T-cell (primary cell): ENCODE measurements at regions not wholly inside any gene's neighbourhood (a gene's known extent, or its start where the extent isn't known, plus 50 kb on each side); places are given as distances from the start of the nearest gene placed in this dataset.

Source experiments
- ATAC-seq, 4 experiments: fragments of 200-7000 bp in 3 of 4; fragments of 150-1000 bp in 1 of 4; cut with Tn5 transposase; replicated peaks in 1 of 4; 1 replicate in 3 of 4; 2 replicates in 1 of 4; pipeline ENCODE4 v1.10.0; 2021; ENCODE audit warnings: moderate library complexity in 3 of 4, mild to moderate bottlenecking in 2 of 4, moderate number of reproducible peaks in 1 of 4
- CTCF ChIA-PET, 2 donors: fragments of 300-600 bp; sonication (Branson Sonifier 250); formaldehyde crosslinking; loops; one replicate each; lab custom pipeline; 2022; ENCODE audit warnings: antibody characterized with exemption in 2 of 2; lab: Charles Lee
- POLR2A ChIA-PET, 2 donors: fragments of 300-600 bp; sonication (Branson Sonifier 250); formaldehyde crosslinking; loops; one replicate each; lab custom pipeline; 2022; ENCODE audit warnings: antibody characterized with exemption in 2 of 2; lab: Charles Lee
- DNase-seq, 35 experiments: peaks; one replicate each; pipeline versions ENCODE4 v3.0.0 to v3.0.0-alpha.2; 2013 to 2023
- H3K27ac ChIP-seq: one replicate; pipeline ENCODE4 v1.5.1; 2013; ENCODE audit warnings: low read length
- H3K27me3 ChIP-seq, 2 experiments: replicated peaks in 1 of 2; 1 replicate in 1 of 2; 2 replicates in 1 of 2; pipeline versions ENCODE4 v1.6.1 to v1.7.0; 2013; ENCODE audit warnings: low read length in 1 of 2, mixed read lengths in 1 of 2; ENCODE audit not compliant: control insufficient read depth in 2 of 2, insufficient read depth in 2 of 2; ENCODE audit errors: extremely low read depth in 1 of 2
- H3K36me3 ChIP-seq, 2 donors: 1 replicate in 1 of 2; 2 replicates in 1 of 2; pipeline versions ENCODE4 v1.6.1 to v1.7.0; 2013; ENCODE audit warnings: low read length in 1 of 2; ENCODE audit not compliant: control insufficient read depth in 2 of 2, insufficient read depth in 1 of 2; ENCODE audit errors: extremely low read depth in 1 of 2
- H3K4me1 ChIP-seq, 2 experiments: 1 replicate in 1 of 2; 2 replicates in 1 of 2; pipeline versions ENCODE4 v1.6.1 to v1.7.0; 2013; ENCODE audit warnings: low read length in 2 of 2, mixed read lengths in 1 of 2; ENCODE audit not compliant: insufficient read depth in 2 of 2, control insufficient read depth in 1 of 2; ENCODE audit errors: extremely low read depth in 1 of 2
- H3K4me3 ChIP-seq, 2 donors: 1 replicate in 1 of 2; 2 replicates in 1 of 2; pipeline versions ENCODE4 v1.5.1 to v1.7.0; 2013; ENCODE audit warnings: mild to moderate bottlenecking in 2 of 2, low read length in 1 of 2, moderate library complexity in 1 of 2; ENCODE audit not compliant: control insufficient read depth in 1 of 2; ENCODE audit errors: extremely low read depth in 1 of 2
- H3K9me3 ChIP-seq: 2 replicates; pipeline ENCODE4 v1.7.0; 2013
- H3K27ac Mint-ChIP-seq, 2 donors: one replicate each; pipeline ENCODE4 v1.8.0; 2020 to 2021; ENCODE audit warnings: mild to moderate bottlenecking in 2 of 2, mixed read lengths in 2 of 2
- H3K27me3 Mint-ChIP-seq, 2 donors: one replicate each; pipeline ENCODE4 v1.8.0; 2021 to 2022; ENCODE audit warnings: mixed read lengths in 2 of 2
- H3K36me3 Mint-ChIP-seq: one replicate; pipeline ENCODE4 v1.8.0; 2021; ENCODE audit warnings: mixed read lengths
- H3K4me1 Mint-ChIP-seq, 3 donors: one replicate each; pipeline ENCODE4 v1.8.0; 2020 to 2022; ENCODE audit warnings: mixed read lengths in 3 of 3, mild to moderate bottlenecking in 1 of 3
- H3K4me3 Mint-ChIP-seq, 3 donors: one replicate each; pipeline ENCODE4 v1.8.0; 2020 to 2022; ENCODE audit warnings: mild to moderate bottlenecking in 3 of 3, mixed read lengths in 3 of 3, moderate library complexity in 3 of 3
- H3K9me3 Mint-ChIP-seq, 3 donors: one replicate each; pipeline ENCODE4 v1.8.0; 2020 to 2022; ENCODE audit warnings: mixed read lengths in 3 of 3
- WGBS: methylation state at CpG from one replicate; pipeline ENCODE4 v1.1.5; 2013; ENCODE audit warnings: missing lambda C conversion rate; ENCODE audit not compliant: insufficient coverage; 5-methylcytosine and 5-hydroxymethylcytosine counted together

- 83% methylated on average over 5 of the region's 8 CpGs for WGBS
- Mint-ChIP-seq H3K27ac (no peak overlapping the region), H3K27me3 (peaks cover 2 to 13% of the 10 kb centered on the region in 2 donors), H3K36me3 (peaks cover 3% of the 10 kb centered on the region), H3K9me3 (peaks cover 4 to 15% (median 13%) of the 10 kb centered on the region in 3 donors), H3K4me3 (no peak overlapping the region), H3K4me1 (no peaks in the 10 kb centered on the region)
- CTCF ChIA-PET = no interaction called here
- no peak overlapping the region for H3K27ac ChIP-seq
- no peaks in the 10 kb centered on the region for H3K36me3 ChIP-seq
- no peaks in the 10 kb centered on the region for H3K9me3 ChIP-seq
- no peaks in the 10 kb centered on the region for H3K4me1 ChIP-seq
- no peak for DNase-seq
- POLR2A ChIA-PET = no interaction called here
- no peak overlapping the region for H3K4me3 ChIP-seq
- ATAC-seq = no peak
- peaks cover 0 to 6% of the 10 kb centered on the region in 2 experiments for H3K27me3 ChIP-seq
Measured at GRCh38 chr13:20320885-20321284, 88.8 kb upstream of the GJB6 start.

DNA sequence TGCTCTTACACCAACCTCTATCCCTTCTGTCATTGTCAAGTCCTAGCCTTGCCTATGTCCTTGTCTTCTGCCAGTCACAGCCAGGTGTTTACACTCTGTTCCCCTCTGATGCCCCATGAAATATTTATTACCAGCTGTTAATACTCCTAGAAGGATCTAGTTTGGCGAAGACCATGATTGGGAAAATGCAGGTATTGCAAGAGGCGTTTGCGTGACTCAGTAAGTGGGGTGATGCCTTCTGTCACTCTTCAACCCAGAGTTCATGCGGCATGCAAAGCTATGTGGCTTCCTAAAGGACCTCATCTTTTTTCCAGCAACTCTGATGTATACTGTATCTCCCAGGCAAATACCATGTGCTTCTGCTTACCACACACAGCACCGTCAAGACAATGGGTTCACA is 81.8 kb upstream of the GJB6 start:
- Histone ChIP-seq H3K9me3 (no peaks in the 10 kb centered on the region), H3K27me3 (peaks cover 0 to 5% of the 10 kb centered on the region in 2 experiments), H3K4me3 (no peak overlapping the region), H3K27ac (no peak overlapping the region), H3K4me1 (no peaks in the 10 kb centered on the region), H3K36me3 (no peaks in the 10 kb centered on the region)
- ATAC-seq = no peak
- 100% methylated on average over 3 of the region's 5 CpGs for WGBS
- Mint-ChIP-seq H3K27me3 (no peaks in the 10 kb centered on the region), H3K4me1 (no peaks in the 10 kb centered on the region), H3K36me3 (no peaks in the 10 kb centered on the region), H3K9me3 (no peaks in the 10 kb centered on the region), H3K4me3 (no peak overlapping the region), H3K27ac (no peak overlapping the region)
- DNase-seq = no peak
- CTCF ChIA-PET = no interaction called here
- POLR2A ChIA-PET = no interaction called here

- no peaks in the 10 kb centered on the region for H3K4me1 Mint-ChIP-seq
- ATAC-seq (no peak), DNase-seq (no peak)
- no peak overlapping the region for H3K27ac Mint-ChIP-seq
- Histone ChIP-seq H3K4me3 (no peak overlapping the region), H3K9me3 (no peaks in the 10 kb centered on the region), H3K4me1 (no peaks in the 10 kb centered on the region), H3K27me3 (peaks cover 0 to 2% of the 10 kb centered on the region in 2 experiments), H3K36me3 (no peaks in the 10 kb centered on the region), H3K27ac (no peak overlapping the region)
- CTCF ChIA-PET = no interaction called here
- H3K36me3 Mint-ChIP-seq = no peaks in the 10 kb centered on the region
- H3K9me3 Mint-ChIP-seq = peaks cover 0 to 11% (median 10%) of the 10 kb centered on the region in 3 donors
- H3K4me3 Mint-ChIP-seq = no peak overlapping the region
- WGBS = 74% methylated on average over 5 of the region's 5 CpGs
- H3K27me3 Mint-ChIP-seq = peaks cover 3 to 6% of the 10 kb centered on the region in 2 donors
- POLR2A ChIA-PET = no interaction called here
Measured at GRCh38 chr13:20312292-20312691, 80.2 kb upstream of the GJB6 start.

DNA sequence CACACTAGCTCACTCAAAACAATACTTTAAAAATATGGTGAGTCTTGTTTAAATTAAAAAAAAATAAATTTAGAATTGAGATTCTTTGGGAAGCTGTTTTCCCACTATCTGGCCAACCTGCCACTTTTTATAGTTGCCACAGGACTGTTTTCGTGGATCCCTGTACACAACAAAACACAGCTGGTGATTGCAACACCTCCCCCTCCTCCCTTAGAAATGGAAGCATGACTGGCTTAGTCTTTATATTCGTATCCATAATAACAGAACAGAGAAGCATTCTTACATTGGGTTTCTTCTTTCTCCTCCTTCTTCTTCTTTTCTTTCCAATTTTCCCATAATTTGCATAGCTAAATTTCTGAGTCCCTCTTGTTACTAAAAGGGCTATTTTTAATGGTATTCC is 79.5 kb upstream of the GJB6 start:
- H3K36me3 ChIP-seq = no peaks in the 10 kb centered on the region
- no peaks in the 10 kb centered on the region for H3K4me1 ChIP-seq
- no peak overlapping the region for H3K27ac ChIP-seq
- H3K27ac Mint-ChIP-seq = no peak overlapping the region
- H3K36me3 Mint-ChIP-seq = no peaks in the 10 kb centered on the region
- ATAC-seq (no peak), DNase-seq (no peak)
- peaks cover 0 to 2% of the 10 kb centered on the region in 2 experiments for H3K27me3 ChIP-seq
- no CpG with 5 or more reads among the region's 2 CpGs for WGBS
- no peaks in the 10 kb centered on the region for H3K9me3 ChIP-seq
- peaks cover 0 to 13% (median 12%) of the 10 kb centered on the region in 3 donors for H3K9me3 Mint-ChIP-seq
- H3K27me3 Mint-ChIP-seq = peaks cover 3 to 7% of the 10 kb centered on the region in 2 donors
- POLR2A ChIA-PET = interaction anchor here in 1 of 2 donors (0.7 kb wide), 1 partner anchor 18 kb away, joined by 5 read pairs; no protein-coding TSS in a partner anchor
- H3K4me1 Mint-ChIP-seq = no peaks in the 10 kb centered on the region
- no peak overlapping the region for H3K4me3 ChIP-seq
- CTCF ChIA-PET = no interaction called here
- no peak overlapping the region for H3K4me3 Mint-ChIP-seq

DNA sequence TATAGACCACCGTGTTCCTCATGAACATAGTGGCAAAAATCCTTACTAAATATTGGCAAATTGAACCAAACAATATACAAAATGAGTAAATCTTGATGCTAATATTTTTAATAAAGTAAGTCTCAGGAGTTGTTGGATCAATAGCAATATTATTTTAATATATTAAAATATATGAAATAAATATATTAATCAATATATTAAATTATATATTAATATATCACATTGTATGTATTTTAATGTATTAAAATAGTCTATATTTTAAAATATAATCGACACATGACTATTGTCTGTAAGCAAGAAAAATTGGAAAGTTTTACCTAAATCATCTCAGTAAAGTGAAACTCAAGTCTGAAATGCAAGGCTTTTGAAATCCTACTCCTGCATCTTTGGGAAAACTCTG is 78.9 kb upstream of the GJB6 start:
- H3K36me3 Mint-ChIP-seq = no peaks in the 10 kb centered on the region
- no peak overlapping the region for H3K4me3 Mint-ChIP-seq
- ChIA-PET POLR2A (interaction anchor here in 1 of 2 donors (0.7 kb wide), 1 partner anchor 18 kb away, joined by 5 read pairs; no protein-coding TSS in a partner anchor), CTCF (no interaction called here)
- no peaks in the 10 kb centered on the region for H3K36me3 ChIP-seq
- no peak for DNase-seq
- H3K4me1 ChIP-seq = no peaks in the 10 kb centered on the region
- WGBS = no CpG with 5 or more reads among the region's 2 CpGs
- H3K27me3 Mint-ChIP-seq = peaks cover 3 to 7% of the 10 kb centered on the region in 2 donors
- no peaks in the 10 kb centered on the region for H3K4me1 Mint-ChIP-seq
- H3K9me3 ChIP-seq = no peaks in the 10 kb centered on the region
- no peak overlapping the region for H3K27ac ChIP-seq
- no peak for ATAC-seq
- H3K27ac Mint-ChIP-seq = no peak overlapping the region
- peaks cover 0 to 13% (median 12%) of the 10 kb centered on the region in 3 donors for H3K9me3 Mint-ChIP-seq
- H3K27me3 ChIP-seq = peaks cover 0 to 2% of the 10 kb centered on the region in 2 experiments
- no peak overlapping the region for H3K4me3 ChIP-seq

- Mint-ChIP-seq H3K27me3 (peaks cover 12 to 35% of the 10 kb centered on the region in 2 donors), H3K9me3 (peaks cover 0 to 13% (median 12%) of the 10 kb centered on the region in 3 donors), H3K4me3 (no peak overlapping the region), H3K27ac (no peak overlapping the region), H3K4me1 (peaks cover 0 to 3% (median 2%) of the 10 kb centered on the region in 3 donors), H3K36me3 (no peaks in the 10 kb centered on the region)
- Histone ChIP-seq H3K27ac (no peak overlapping the region), H3K9me3 (no peaks in the 10 kb centered on the region), H3K27me3 (peaks cover 7 to 21% of the 10 kb centered on the region in 2 experiments), H3K4me3 (no peak overlapping the region), H3K4me1 (peaks cover 0 to 9% of the 10 kb centered on the region in 2 experiments), H3K36me3 (no peaks in the 10 kb centered on the region)
- DNase-seq = no peak
- ATAC-seq = no peak
- 91% methylated on average over 4 of the region's 6 CpGs for WGBS
- POLR2A ChIA-PET = no interaction called here
- CTCF ChIA-PET = interaction anchor here in 1 of 2 donors (0.6 kb wide), 1 partner anchor 9 kb away, joined by 3 read pairs; no protein-coding TSS in a partner anchor
Measured at GRCh38 chr13:20306039-20306438, 73.9 kb upstream of the GJB6 start.
